Mononuclear cell (primary cell): ENCODE measurements at regions not wholly inside any gene's neighbourhood (a gene's known extent, or its start where the extent isn't known, plus 50 kb on each side); places are given as distances from the start of the nearest gene placed in this dataset.

Source experiments
- H3K27me3 ChIP-seq: 2 replicates; pipeline ENCODE4 v1.6.0; 2011; ENCODE audit warnings: low read length, control low read depth; ENCODE audit not compliant: insufficient read depth
- H3K4me1 ChIP-seq: 2 replicates; pipeline ENCODE4 v1.5.1; 2011; ENCODE audit warnings: mild to moderate bottlenecking, low read length, control low read depth; ENCODE audit not compliant: insufficient read depth
- H3K4me3 ChIP-seq: 2 replicates; pipeline ENCODE4 v1.5.1; 2011; ENCODE audit warnings: mild to moderate bottlenecking, low read length, moderate library complexity
- H3K9me3 ChIP-seq: 2 replicates; pipeline ENCODE4 v1.5.1; 2011; ENCODE audit warnings: low read depth, mild to moderate bottlenecking, control low read depth, low read length

GRCh38 chr14:101616202-101616601, 54.9 kb downstream of the DIO3 start:
- Histone ChIP-seq H3K9me3 (no peaks in the 10 kb centered on the region), H3K4me3 (no peak overlapping the region), H3K4me1 (no peaks in the 10 kb centered on the region), H3K27me3 (peaks cover 10% of the 10 kb centered on the region)

- Histone ChIP-seq H3K4me3 (no peak overlapping the region), H3K9me3 (no peaks in the 10 kb centered on the region), H3K4me1 (no peaks in the 10 kb centered on the region), H3K27me3 (peaks cover 3% of the 10 kb centered on the region)
These were observed 58.2 kb downstream of the DIO3 start for GRCh38 chr14:101619484-101619883.

GRCh38 chr14:101620031-101620788, 58.9 kb downstream of the DIO3 start:
- Histone ChIP-seq H3K4me1 (no peaks in the 10 kb centered on the region), H3K27me3 (no peaks in the 10 kb centered on the region), H3K4me3 (no peak overlapping the region), H3K9me3 (no peaks in the 10 kb centered on the region)

GRCh38 chr14:101620821-101621785, 59.8 kb downstream of the DIO3 start:
- Histone ChIP-seq H3K4me3 (no peak overlapping the region), H3K4me1 (no peaks in the 10 kb centered on the region), H3K9me3 (no peaks in the 10 kb centered on the region), H3K27me3 (no peaks in the 10 kb centered on the region)

- no peaks in the 10 kb centered on the region for H3K27me3 ChIP-seq
- H3K4me3 ChIP-seq = no peak overlapping the region
- H3K4me1 ChIP-seq = no peaks in the 10 kb centered on the region
- no peaks in the 10 kb centered on the region for H3K9me3 ChIP-seq
These were observed 61.2 kb downstream of the DIO3 start for GRCh38 chr14:101622251-101623076.

DNA sequence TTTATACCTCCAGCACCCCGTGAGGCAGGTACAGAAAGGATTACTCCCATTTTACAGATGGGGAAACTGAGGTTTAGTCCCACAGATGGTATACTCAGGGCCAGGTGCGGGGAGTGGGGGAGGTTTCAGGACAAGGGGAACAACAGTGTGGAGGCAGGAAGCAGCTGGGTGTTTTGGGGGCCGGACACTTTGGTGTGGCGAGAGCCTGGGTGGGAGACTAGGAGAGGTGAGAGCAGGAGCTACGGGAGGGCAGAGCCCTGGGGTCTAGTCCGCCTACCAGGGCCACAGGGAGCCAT, 61.7 kb downstream of the DIO3 start:
- no peaks in the 10 kb centered on the region for H3K27me3 ChIP-seq
- peaks cover 3% of the 10 kb centered on the region for H3K4me1 ChIP-seq
- no peak overlapping the region for H3K4me3 ChIP-seq
- H3K9me3 ChIP-seq = no peaks in the 10 kb centered on the region

GRCh38 chr14:101623685-101624444, 62.6 kb downstream of the DIO3 start:
- Histone ChIP-seq H3K4me3 (no peak overlapping the region), H3K4me1 (peaks cover 12% of the 10 kb centered on the region), H3K9me3 (no peaks in the 10 kb centered on the region), H3K27me3 (no peaks in the 10 kb centered on the region)

GRCh38 chr14:101624536-101624935, 63.2 kb downstream of the DIO3 start:
- Histone ChIP-seq H3K27me3 (no peaks in the 10 kb centered on the region), H3K9me3 (no peaks in the 10 kb centered on the region), H3K4me1 (peaks cover 12% of the 10 kb centered on the region), H3K4me3 (no peak overlapping the region)

GRCh38 chr14:101625336-101626097, 64.2 kb downstream of the DIO3 start:
- H3K4me1 ChIP-seq = peaks cover 12% of the 10 kb centered on the region
- H3K27me3 ChIP-seq = no peaks in the 10 kb centered on the region
- H3K4me3 ChIP-seq = no peak overlapping the region
- no peaks in the 10 kb centered on the region for H3K9me3 ChIP-seq

GRCh38 chr14:101626331-101626730, 65.0 kb downstream of the DIO3 start:
- no peaks in the 10 kb centered on the region for H3K27me3 ChIP-seq
- peaks cover 12% of the 10 kb centered on the region for H3K4me1 ChIP-seq
- no peak overlapping the region for H3K4me3 ChIP-seq
- H3K9me3 ChIP-seq = no peaks in the 10 kb centered on the region

- Histone ChIP-seq H3K4me1 (peaks cover 12% of the 10 kb centered on the region), H3K4me3 (no peak overlapping the region), H3K9me3 (no peaks in the 10 kb centered on the region), H3K27me3 (no peaks in the 10 kb centered on the region)
These were observed 66.6 kb downstream of the DIO3 start for GRCh38 chr14:101627915-101628262.

- Histone ChIP-seq H3K9me3 (no peaks in the 10 kb centered on the region), H3K27me3 (no peaks in the 10 kb centered on the region), H3K4me1 (peaks cover 12% of the 10 kb centered on the region), H3K4me3 (no peak overlapping the region)
These were observed 67.2 kb downstream of the DIO3 start for GRCh38 chr14:101628471-101628966.

- Histone ChIP-seq H3K27me3 (no peaks in the 10 kb centered on the region), H3K9me3 (no peaks in the 10 kb centered on the region), H3K4me1 (peaks cover 12% of the 10 kb centered on the region), H3K4me3 (no peak overlapping the region)
These were observed 67.7 kb downstream of the DIO3 start for GRCh38 chr14:101628975-101629374.
